Spinal cord (tissue), 9 donors: ENCODE measurements at regions not wholly inside any gene's neighbourhood (a gene's known extent, or its start where the extent isn't known, plus 50 kb on each side); places are given as distances from the start of the nearest gene placed in this dataset.
A peak's percentile ranks its signal among the peaks of the same experiment; 100 is the strongest.
"Not testable (repeated sequence)": the region's sequence is repeated elsewhere in the genome, so short reads cannot be mapped to it uniquely, and the experiment has no call there.

Experiments
- DNase-seq, 6 donors: peaks; one replicate each; pipeline versions ENCODE4 v3.0.0 to v3.0.0-alpha.2; 2013 to 2015; ENCODE audit warnings: low spot score in 6 of 6, low read depth in 4 of 6
- H3K27ac ChIP-seq: one replicate; pipeline ENCODE4 v1.5.1; 2013; ENCODE audit warnings: low read depth, low read length, control low read depth
- H3K27me3 ChIP-seq: one replicate; pipeline ENCODE4 v1.6.1; 2013; ENCODE audit warnings: low read length; ENCODE audit not compliant: control insufficient read depth, insufficient read depth
- H3K36me3 ChIP-seq: one replicate; pipeline ENCODE4 v1.6.1; 2013; ENCODE audit warnings: low read length; ENCODE audit not compliant: control insufficient read depth, insufficient read depth
- H3K4me1 ChIP-seq: one replicate; pipeline ENCODE4 v1.6.1; 2013; ENCODE audit warnings: low read length; ENCODE audit not compliant: control insufficient read depth, insufficient read depth
- H3K4me3 ChIP-seq: one replicate; pipeline ENCODE4 v1.5.1; 2013; ENCODE audit warnings: low read depth, low read length, control low read depth
- H3K9me3 ChIP-seq: one replicate; pipeline ENCODE4 v1.6.1; 2013; ENCODE audit warnings: low read length; ENCODE audit not compliant: control insufficient read depth, insufficient read depth
- WGBS: methylation state at CpG from one replicate; pipeline ENCODE4 v1.1.5; 2013; ENCODE audit warnings: missing lambda C conversion rate; ENCODE audit not compliant: insufficient coverage; 5-methylcytosine and 5-hydroxymethylcytosine counted together
- donor health status: healthy.

- H3K36me3 ChIP-seq = no peaks in the 10 kb centered on the region
- no CpG with 5 or more reads among the region's 1 CpG for WGBS
- no peaks in the 10 kb centered on the region for H3K9me3 ChIP-seq
- DNase-seq = peak in 1 of 6 donors; percentile 24
- H3K27me3 ChIP-seq = no peaks in the 10 kb centered on the region
- no peak overlapping the region for H3K27ac ChIP-seq
- no peaks in the 10 kb centered on the region for H3K4me1 ChIP-seq
- H3K4me3 ChIP-seq = no peak overlapping the region
Measured at GRCh38 chr13:64506246-64506645, 2723.9 kb downstream of the PCDH9 start.

GRCh38 chr13:64505336-64505910, 2724.7 kb downstream of the PCDH9 start:
- no peak for DNase-seq
- Histone ChIP-seq H3K4me1 (no peaks in the 10 kb centered on the region), H3K9me3 (no peaks in the 10 kb centered on the region), H3K4me3 (no peak overlapping the region), H3K27ac (no peak overlapping the region), H3K27me3 (no peaks in the 10 kb centered on the region), H3K36me3 (no peaks in the 10 kb centered on the region)
- 100% methylated on average over 1 of the region's 4 CpGs for WGBS

GRCh38 chr13:64488731-64489130, 2741.4 kb downstream of the PCDH9 start:
- H3K4me3 ChIP-seq = no peak overlapping the region
- no peak for DNase-seq

GRCh38 chr13:64482373-64482772, 2747.8 kb downstream of the PCDH9 start:
- no CpG with 5 or more reads among the region's 3 CpGs for WGBS
- Histone ChIP-seq H3K27ac (no peak overlapping the region), H3K9me3 (no peaks in the 10 kb centered on the region), H3K4me1 (no peaks in the 10 kb centered on the region), H3K27me3 (no peaks in the 10 kb centered on the region), H3K4me3 (no peak overlapping the region), H3K36me3 (no peaks in the 10 kb centered on the region)
- DNase-seq = no peak

More at GRCh38 chr13:64488731-64489130, 2741.4 kb downstream of the PCDH9 start:
- Histone ChIP-seq H3K27me3 (no peaks in the 10 kb centered on the region), H3K27ac (no peak overlapping the region), H3K4me1 (no peaks in the 10 kb centered on the region), H3K36me3 (no peaks in the 10 kb centered on the region), H3K9me3 (no peaks in the 10 kb centered on the region)

GRCh38 chr13:64480672-64481071, 2749.5 kb downstream of the PCDH9 start:
- H3K4me1 ChIP-seq = no peaks in the 10 kb centered on the region
- DNase-seq = peak in 2 of 6 donors; percentile 1 to 22
- no CpG with 5 or more reads among the region's 1 CpG for WGBS

GRCh38 chr13:64480211-64480610, 2749.9 kb downstream of the PCDH9 start:
- no peaks in the 10 kb centered on the region for H3K27me3 ChIP-seq
- H3K36me3 ChIP-seq = no peaks in the 10 kb centered on the region
- no peaks in the 10 kb centered on the region for H3K9me3 ChIP-seq
- H3K27ac ChIP-seq = no peak overlapping the region
- no peak overlapping the region for H3K4me3 ChIP-seq
- no peaks in the 10 kb centered on the region for H3K4me1 ChIP-seq
- peak in 2 of 6 donors; percentile 2 to 26 for DNase-seq
- WGBS = no CpG with 5 or more reads among the region's 1 CpG

More at GRCh38 chr13:64480672-64481071, 2749.5 kb downstream of the PCDH9 start:
- Histone ChIP-seq H3K4me3 (no peak overlapping the region), H3K36me3 (no peaks in the 10 kb centered on the region), H3K27ac (no peak overlapping the region), H3K27me3 (no peaks in the 10 kb centered on the region), H3K9me3 (no peaks in the 10 kb centered on the region)

- Histone ChIP-seq H3K27ac (no peak overlapping the region), H3K27me3 (no peaks in the 10 kb centered on the region), H3K36me3 (no peaks in the 10 kb centered on the region), H3K4me1 (no peaks in the 10 kb centered on the region), H3K9me3 (no peaks in the 10 kb centered on the region), H3K4me3 (no peak overlapping the region)
- DNase-seq = no peak
Measured at GRCh38 chr13:64477146-64477545, 2753.0 kb downstream of the PCDH9 start.

GRCh38 chr13:64476041-64476568, 2754.0 kb downstream of the PCDH9 start:
- not testable (repeated sequence) for H3K36me3 ChIP-seq, H3K27ac ChIP-seq, DNase-seq, H3K4me3 ChIP-seq, H3K9me3 ChIP-seq, H3K27me3 ChIP-seq, H3K4me1 ChIP-seq
- WGBS = 96% methylated on average over 2 of the region's 2 CpGs

- Histone ChIP-seq H3K4me1 (no peaks in the 10 kb centered on the region), H3K4me3 (no peak overlapping the region), H3K36me3 (no peaks in the 10 kb centered on the region), H3K9me3 (no peaks in the 10 kb centered on the region), H3K27ac (no peak overlapping the region), H3K27me3 (no peaks in the 10 kb centered on the region)
- no CpG with 5 or more reads among the region's 2 CpGs for WGBS
- DNase-seq = peak in 5 of 6 donors; percentile 20 to 89 (median 40)
Measured at GRCh38 chr13:64471916-64472315, 2758.2 kb downstream of the PCDH9 start.

GRCh38 chr13:64470751-64471150, 2759.4 kb downstream of the PCDH9 start:
- DNase-seq = no peak
- Histone ChIP-seq H3K4me1 (no peaks in the 10 kb centered on the region), H3K9me3 (no peaks in the 10 kb centered on the region), H3K36me3 (no peaks in the 10 kb centered on the region), H3K4me3 (no peak overlapping the region), H3K27me3 (no peaks in the 10 kb centered on the region), H3K27ac (no peak overlapping the region)
- no CpG with 5 or more reads among the region's 1 CpG for WGBS
